ENCODE measurements at regions not wholly inside any gene's neighbourhood (a gene's known extent, or its start where the extent isn't known, plus 50 kb on each side); places are given as distances from the start of the nearest gene placed in this dataset.

- TF ChIP-seq EZH2 (IDR thresholded peaks at IDR 0.05; ENCODE audit: borderline replicate concordance, low read length) (no peak), CTCF (conservative IDR thresholded peaks at IDR 0.05 in 1 of 2, IDR thresholded peaks at IDR 0.05 in 1 of 2; ENCODE audit: extremely low read depth in 1 of 2, insufficient read depth in 1 of 2, low read depth in 1 of 2, low read length in 2 of 2) (no peak)
Observed at GRCh38 chr7:10312942-10313341, 660.7 kb upstream of the PHF14 start.

Data from mammary epithelial cell (primary cell).